Right lobe of liver (tissue), 6 donors: ENCODE measurements at regions not wholly inside any gene's neighbourhood (a gene's known extent, or its start where the extent isn't known, plus 50 kb on each side); places are given as distances from the start of the nearest gene placed in this dataset.

Source experiments
- ATAC-seq, 4 donors: fragments of 200-7000 bp; cut with Tn5 transposase; one replicate each; pipeline ENCODE4 v1.9.1; 2020; ENCODE audit warnings: mild to moderate bottlenecking in 4 of 4, moderate library complexity in 4 of 4
- DNase-seq, 3 donors: peaks; one replicate each; pipeline ENCODE4 v3.0.0-alpha.2; 2020
- H3K27ac ChIP-seq, 3 donors: fragments of 200-600 bp; one replicate each; pipeline ENCODE4 v1.8.0; 2022
- H3K27me3 ChIP-seq, 2 donors: fragments of 200-600 bp; one replicate each; pipeline ENCODE4 v1.8.0; 2022
- H3K36me3 ChIP-seq, 4 donors: fragments of 200-600 bp; sonication (generic) in 1 of 4; one replicate each; pipeline versions ENCODE4 v1.5.1 to v1.8.0; 2017 to 2022; ENCODE audit warnings: control low read depth in 1 of 4
- H3K4me1 ChIP-seq, 4 donors: fragments of 200-600 bp; sonication (generic) in 1 of 4; one replicate each; pipeline versions ENCODE4 v1.5.1 to v1.8.0; 2017 to 2022; ENCODE audit warnings: control low read depth in 1 of 4
- H3K4me3 ChIP-seq, 3 donors: fragments of 200-600 bp; one replicate each; pipeline ENCODE4 v1.8.0; 2022
- H3K9me3 ChIP-seq, 4 donors: fragments of 200-600 bp; sonication (generic) in 1 of 4; one replicate each; pipeline versions ENCODE4 v1.5.1 to v1.8.0; 2017 to 2022; ENCODE audit warnings: control low read depth in 1 of 4
- POLR2A ChIP-seq: fragments of 450-650 bp; IDR thresholded peaks from one replicate; pipeline ENCODE4 v1.6.1; 2017; ENCODE audit warnings: antibody characterized with exemption, mild to moderate bottlenecking
- WGBS: methylation state at CpG from one replicate; pipeline ENCODE4 v1.1.6; 2018; ENCODE audit warnings: low coverage, low lambda C conversion rate; ENCODE audit not compliant: insufficient coverage; ENCODE audit errors: missing lambda C conversion rate; 5-methylcytosine and 5-hydroxymethylcytosine counted together
- intact Hi-C, 2 donors: fragments of 100-400 bp; cut with DNase I; formaldehyde crosslinking; loops; one replicate each; pipeline versions ENCODE4 v1.11.2 to v1.14.1; 2022
- TF ChIP-seq, protein P1 (sequence below), 4 donors: fragments of 200-600 bp in 3 of 4; fragments of 450-650 bp in 1 of 4; IDR thresholded peaks; one replicate each; pipeline versions ENCODE4 v1.5.1 to v1.8.0; 2016 to 2022; ENCODE audit warnings: antibody characterized with exemption in 4 of 4, mild to moderate bottlenecking in 2 of 4
- donor health status: DM: no; HTN: yes; CAD: no.
- donor health status: DM: no; HTN: no; CAD: no.
- donor health status: DM: no; HTN: no; CAD: no.
- donor health status: DM: no; HTN: yes; CAD: no.
- donor health status: DM: no; HTN: yes; CAD: no.

DNA sequence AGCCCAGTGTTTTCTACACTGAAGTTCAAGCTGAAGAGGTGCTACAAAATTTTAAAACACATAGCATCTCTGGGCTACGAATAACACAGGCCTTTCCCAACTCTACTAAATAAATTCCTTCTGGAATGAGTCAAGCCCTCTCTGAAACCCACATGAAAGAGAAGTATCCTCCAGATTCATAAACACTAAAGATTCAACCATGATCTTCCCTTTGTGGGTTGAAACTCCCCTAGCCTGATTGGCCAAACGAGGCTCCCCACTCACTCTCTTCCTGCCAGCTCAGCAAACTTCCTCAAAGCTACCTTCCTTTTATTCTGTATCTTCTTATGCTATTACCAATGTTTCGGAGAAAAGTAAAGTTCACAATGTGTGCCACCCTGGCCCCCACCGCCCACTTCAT, 95.4 kb downstream of the NKX6-1 start:
- Histone ChIP-seq H3K9me3 (no peaks in the 10 kb centered on the region), H3K36me3 (no peaks in the 10 kb centered on the region), H3K27ac (no peak overlapping the region), H3K4me1 (no peaks in the 10 kb centered on the region), H3K4me3 (no peak overlapping the region), H3K27me3 (no peaks in the 10 kb centered on the region)
- ATAC-seq (no peak), DNase-seq (no peak)
- WGBS: 47% methylated on average over 4 of the region's 4 CpGs
- intact Hi-C loops: no loop called here
- TF ChIP-seq, protein P1, sequence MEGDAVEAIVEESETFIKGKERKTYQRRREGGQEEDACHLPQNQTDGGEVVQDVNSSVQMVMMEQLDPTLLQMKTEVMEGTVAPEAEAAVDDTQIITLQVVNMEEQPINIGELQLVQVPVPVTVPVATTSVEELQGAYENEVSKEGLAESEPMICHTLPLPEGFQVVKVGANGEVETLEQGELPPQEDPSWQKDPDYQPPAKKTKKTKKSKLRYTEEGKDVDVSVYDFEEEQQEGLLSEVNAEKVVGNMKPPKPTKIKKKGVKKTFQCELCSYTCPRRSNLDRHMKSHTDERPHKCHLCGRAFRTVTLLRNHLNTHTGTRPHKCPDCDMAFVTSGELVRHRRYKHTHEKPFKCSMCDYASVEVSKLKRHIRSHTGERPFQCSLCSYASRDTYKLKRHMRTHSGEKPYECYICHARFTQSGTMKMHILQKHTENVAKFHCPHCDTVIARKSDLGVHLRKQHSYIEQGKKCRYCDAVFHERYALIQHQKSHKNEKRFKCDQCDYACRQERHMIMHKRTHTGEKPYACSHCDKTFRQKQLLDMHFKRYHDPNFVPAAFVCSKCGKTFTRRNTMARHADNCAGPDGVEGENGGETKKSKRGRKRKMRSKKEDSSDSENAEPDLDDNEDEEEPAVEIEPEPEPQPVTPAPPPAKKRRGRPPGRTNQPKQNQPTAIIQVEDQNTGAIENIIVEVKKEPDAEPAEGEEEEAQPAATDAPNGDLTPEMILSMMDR (IDR thresholded peaks at IDR 0.05): no peak
- TF ChIP-seq POLR2A: no peak

DNA sequence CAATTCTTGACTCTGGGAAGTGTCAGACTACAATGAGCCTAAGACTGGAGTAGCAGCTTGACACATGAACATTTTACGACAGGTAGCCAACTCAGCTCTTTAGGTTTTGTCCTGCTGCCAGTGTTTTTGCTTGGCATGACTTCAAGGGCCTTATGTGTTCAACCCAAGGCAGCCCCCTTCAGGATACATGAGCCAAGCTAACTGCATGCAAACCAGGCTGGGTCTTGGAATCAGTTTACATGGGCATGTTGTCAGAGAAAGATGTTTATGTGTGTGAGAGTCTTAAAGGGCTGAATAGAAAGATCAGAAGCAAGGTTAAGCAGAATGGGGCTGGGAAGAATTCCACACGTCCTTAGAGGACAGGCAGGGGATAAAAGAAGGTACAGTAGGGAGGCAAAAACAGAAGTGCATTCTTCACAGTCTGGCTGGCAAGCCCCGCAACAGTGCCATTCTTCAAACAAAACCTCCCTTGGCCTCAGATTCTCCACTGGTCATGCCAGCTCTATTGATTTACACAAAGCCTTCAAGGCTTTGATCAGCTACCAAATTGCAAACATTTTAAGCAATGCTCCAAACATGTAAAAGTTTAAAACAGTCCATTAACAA, 97.3 kb downstream of the NKX6-1 start:
- intact Hi-C loops: no loop called here
- TF ChIP-seq, protein P1 (IDR thresholded peaks at IDR 0.05): no peak
- no peak for TF ChIP-seq POLR2A
- no peak for DNase-seq
- Histone ChIP-seq H3K4me3 (no peak overlapping the region), H3K9me3 (no peaks in the 10 kb centered on the region), H3K4me1 (no peaks in the 10 kb centered on the region), H3K36me3 (no peaks in the 10 kb centered on the region), H3K27me3 (no peaks in the 10 kb centered on the region), H3K27ac (no peak overlapping the region)
- 28% methylated on average over 3 of the region's 3 CpGs for WGBS
- ATAC-seq: no peak

DNA sequence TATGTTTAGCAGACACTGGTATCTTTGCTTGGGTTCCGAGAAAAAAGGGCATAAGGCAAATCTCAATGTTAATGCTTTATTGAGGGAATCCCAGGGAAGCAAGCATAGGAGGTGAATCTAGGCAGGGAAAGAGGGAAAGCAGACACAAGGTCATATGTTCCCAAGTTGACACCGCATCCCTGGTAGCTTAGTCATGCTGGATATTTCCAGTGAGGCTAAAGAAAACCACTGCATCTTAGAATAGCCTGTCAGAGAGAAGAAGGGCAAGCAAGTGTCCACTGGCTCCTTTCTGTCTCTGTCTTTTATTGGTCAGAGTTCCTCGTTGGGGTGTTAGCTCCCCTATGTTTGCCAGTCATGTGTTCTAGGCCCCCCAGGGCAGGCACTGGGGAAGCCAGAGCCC, 104.7 kb downstream of the NKX6-1 start:
- 50% methylated on average over 3 of the region's 3 CpGs for WGBS
- no peaks in the 10 kb centered on the region for H3K9me3 ChIP-seq
- no peaks in the 10 kb centered on the region for H3K4me1 ChIP-seq
- no peak for ATAC-seq
- DNase-seq: no peak
- TF ChIP-seq, protein P1 (IDR thresholded peaks at IDR 0.05): no peak
- TF ChIP-seq POLR2A: no peak
- intact Hi-C loops: no loop called here
- no peak overlapping the region for H3K4me3 ChIP-seq
- no peak overlapping the region for H3K27ac ChIP-seq
- H3K36me3 ChIP-seq: no peaks in the 10 kb centered on the region
- no peaks in the 10 kb centered on the region for H3K27me3 ChIP-seq

DNA sequence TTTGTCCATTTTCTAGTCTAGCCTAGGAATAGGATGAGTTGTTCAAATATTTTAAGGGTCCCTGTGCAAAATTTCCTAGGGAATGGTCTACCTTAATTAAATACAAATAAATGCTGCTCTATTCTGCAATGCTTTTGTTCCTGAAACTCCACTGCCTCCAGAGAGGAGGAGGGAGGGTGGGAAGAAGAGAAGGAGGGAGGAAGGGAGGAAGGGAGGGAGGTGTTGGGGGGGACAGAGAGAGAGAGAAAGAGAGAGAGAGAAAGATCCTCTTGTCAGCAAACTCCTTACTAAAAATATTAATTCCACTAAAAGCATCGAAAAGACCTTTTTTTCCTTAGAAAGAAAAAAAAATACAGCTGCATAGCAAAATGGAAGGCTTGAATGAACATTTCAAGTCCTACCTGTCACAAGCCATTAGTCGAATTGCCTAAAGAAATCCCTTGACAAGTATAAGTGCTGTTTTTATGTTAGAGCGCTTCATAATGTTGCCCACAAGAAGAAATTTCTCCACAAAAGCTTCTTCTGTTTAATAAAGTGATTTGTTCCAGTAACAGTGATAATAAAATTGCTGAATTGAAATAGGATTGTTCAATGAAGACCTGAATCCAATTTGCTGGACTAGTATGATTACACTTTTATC, 106.0 kb downstream of the NKX6-1 start:
- Histone ChIP-seq H3K36me3 (no peaks in the 10 kb centered on the region), H3K27ac (no peak overlapping the region), H3K4me1 (no peaks in the 10 kb centered on the region), H3K27me3 (no peaks in the 10 kb centered on the region), H3K4me3 (no peak overlapping the region), H3K9me3 (no peaks in the 10 kb centered on the region)
- no peak for ATAC-seq
- 49% methylated on average over 3 of the region's 3 CpGs for WGBS
- DNase-seq: no peak
- intact Hi-C loops: no loop called here
- TF ChIP-seq POLR2A: no peak
- TF ChIP-seq, protein P1 (IDR thresholded peaks at IDR 0.05): no peak
